NCI-H82 treated with DMSO at 0.1 percent for 48 hours (cell line): ENCODE measurements at regions not wholly inside any gene's neighbourhood (a gene's known extent, or its start where the extent isn't known, plus 50 kb on each side); places are given as distances from the start of the nearest gene placed in this dataset.
A peak's percentile ranks its signal among the peaks of the same experiment; 100 is the strongest.

Source experiments
- DNase-seq: peaks from one replicate; lab custom pipeline; 2025; ENCODE audit not compliant: unreplicated experiment; lab: John Stamatoyannopoulos, UW

GRCh38 chr14:61941421-61942150, 179.4 kb downstream of the SNAPC1 start:
- DNase-seq = no peak

GRCh38 chr14:61948376-61948775, 186.2 kb downstream of the SNAPC1 start:
- no peak for DNase-seq

DNA sequence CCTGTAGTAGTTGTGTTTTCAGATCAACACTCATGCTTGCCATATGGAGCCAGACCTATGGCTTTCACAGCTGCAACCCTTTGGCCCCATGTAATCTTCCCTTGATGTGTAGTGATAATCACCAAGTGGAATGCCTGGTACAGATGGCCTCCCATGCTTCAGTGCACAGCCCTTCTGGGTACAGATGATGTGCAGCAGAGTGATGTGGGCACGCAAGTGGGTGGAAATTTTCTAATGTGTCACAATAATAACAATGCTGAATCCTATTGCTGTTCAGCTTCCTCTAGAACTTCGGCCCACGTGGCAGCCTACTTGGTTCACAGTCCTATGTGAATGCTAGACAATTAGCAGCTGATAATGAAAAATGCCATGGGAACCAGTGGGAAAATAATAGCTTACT, 188.1 kb downstream of the SNAPC1 start:
- DNase-seq = peak; percentile 73

DNA sequence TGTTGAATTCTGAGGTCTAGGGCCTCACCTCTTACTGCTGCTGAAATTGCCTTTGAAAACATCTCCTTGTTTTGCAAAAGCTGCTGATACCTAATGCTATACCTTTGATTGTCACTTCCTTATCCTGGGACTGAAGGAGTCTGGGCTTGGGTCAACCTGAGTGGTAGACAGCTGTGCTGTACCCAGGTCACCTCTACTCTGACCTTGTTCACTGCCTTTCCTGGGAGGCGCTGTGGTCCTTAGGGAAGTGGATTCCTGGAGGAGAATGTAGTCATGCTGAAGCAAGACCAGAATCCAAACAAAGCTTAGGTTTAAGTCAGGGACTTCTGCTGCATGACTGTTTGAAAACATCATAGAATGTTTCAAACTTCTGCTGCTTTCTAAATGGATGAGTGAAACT, 191.4 kb downstream of the SNAPC1 start:
- no peak for DNase-seq

DNA sequence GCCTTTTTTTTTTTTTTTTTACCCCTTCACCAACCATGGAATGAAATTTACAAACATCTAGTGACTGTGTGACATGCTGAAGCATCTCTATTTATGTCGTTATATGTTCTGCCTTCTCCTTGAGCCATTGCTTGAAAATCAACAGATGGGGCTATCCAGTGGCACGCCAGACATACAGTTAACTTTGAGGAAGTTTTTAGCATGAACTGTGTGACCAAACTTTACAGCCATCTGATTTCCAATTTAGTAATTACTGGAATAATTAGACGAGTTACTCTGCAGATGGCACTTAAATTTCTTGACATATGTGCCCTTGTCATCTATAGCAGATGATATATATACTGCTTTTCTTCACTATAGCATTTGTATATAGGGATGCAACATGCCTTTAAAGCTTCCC, 192.1 kb downstream of the SNAPC1 start:
- DNase-seq = no peak

DNA sequence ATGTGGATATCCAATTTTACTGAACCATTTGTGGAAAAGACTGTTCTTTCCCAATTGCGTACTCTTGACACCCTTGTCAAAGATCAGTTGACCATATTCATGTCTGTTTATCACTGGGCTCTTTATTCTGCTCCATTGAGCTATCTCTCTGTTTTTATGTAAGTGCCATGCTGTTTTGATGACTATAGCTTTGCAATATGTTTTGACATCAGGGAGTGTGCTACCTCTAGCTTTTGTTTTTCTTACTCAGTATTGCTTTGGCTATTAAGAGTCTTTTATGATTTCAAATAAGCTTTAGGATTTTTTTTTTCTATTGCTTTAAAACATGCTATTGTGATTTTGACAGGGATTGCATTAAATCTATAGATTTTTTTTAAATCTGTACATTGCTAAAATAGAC, 194.3 kb downstream of the SNAPC1 start:
- no peak for DNase-seq

- no peak for DNase-seq
Measured at GRCh38 chr14:61959348-61959747, 197.1 kb downstream of the SNAPC1 start.

DNA sequence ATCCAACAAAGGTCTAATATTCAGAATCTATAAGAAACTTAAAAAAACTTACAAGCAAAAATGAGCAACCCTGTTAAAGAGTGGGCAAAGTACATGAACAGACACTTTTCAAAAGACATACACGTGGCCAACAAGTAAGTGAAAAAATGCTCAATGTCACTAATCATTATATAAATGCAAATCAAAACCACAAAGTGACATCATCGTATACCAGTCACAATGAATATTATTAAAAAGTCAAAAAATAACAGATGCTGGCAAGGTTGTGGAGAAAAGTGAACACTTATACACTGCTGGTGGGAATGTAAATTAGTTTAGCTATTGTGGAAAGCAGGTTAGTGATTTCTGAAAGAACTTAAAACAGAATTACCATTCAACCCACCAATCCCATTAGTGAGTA, 199.1 kb downstream of the SNAPC1 start:
- no peak for DNase-seq

DNA sequence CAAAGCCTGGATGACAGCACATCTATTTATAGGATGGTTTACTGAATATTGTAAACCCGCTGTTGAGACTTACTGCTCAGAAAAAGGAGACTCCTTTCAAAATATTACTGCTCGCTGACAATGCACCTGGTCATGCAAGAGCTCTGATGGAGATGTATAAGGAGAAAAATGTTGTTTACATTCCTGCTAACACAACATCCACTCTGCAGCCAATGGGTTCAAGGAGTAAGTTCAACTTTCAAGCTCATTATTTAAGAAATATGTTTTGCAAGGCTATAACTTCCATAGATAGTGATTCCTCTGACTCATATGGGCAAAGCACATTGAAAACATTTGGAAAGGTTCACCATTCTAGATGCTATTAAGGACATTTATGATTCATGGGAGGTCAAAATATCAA, 201.7 kb downstream of the SNAPC1 start:
- no peak for DNase-seq

GRCh38 chr14:61965030-61965745, 203.0 kb downstream of the SNAPC1 start:
- no peak for DNase-seq

DNA sequence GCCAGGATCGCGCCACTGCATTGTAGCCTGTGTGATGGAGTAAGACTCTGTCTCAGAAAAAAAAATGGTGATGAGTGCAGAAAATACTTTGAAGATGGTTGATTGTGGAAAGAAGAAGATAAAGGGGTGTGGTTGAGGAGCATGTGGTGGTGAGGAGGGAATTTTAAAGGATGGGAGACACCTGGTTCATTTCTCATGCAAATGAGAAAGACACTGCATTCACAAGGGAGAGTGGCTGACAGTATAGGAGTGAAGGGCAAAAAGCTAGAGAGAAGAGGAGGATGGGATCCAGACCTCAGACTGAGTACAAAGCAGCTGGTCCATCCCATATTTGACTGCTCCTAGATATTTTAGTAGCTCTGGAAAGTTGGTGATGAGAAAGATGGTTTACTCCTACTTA, 206.0 kb downstream of the SNAPC1 start:
- DNase-seq = no peak

- no peak for DNase-seq
Measured at GRCh38 chr14:61972711-61973110, 210.5 kb downstream of the SNAPC1 start.

GRCh38 chr14:61973981-61974380, 211.8 kb downstream of the SNAPC1 start:
- no peak for DNase-seq

GRCh38 chr14:61977217-61977616, 215.0 kb downstream of the SNAPC1 start:
- DNase-seq = no peak

GRCh38 chr14:61988240-61988639, 226.0 kb downstream of the SNAPC1 start:
- DNase-seq = no peak

DNA sequence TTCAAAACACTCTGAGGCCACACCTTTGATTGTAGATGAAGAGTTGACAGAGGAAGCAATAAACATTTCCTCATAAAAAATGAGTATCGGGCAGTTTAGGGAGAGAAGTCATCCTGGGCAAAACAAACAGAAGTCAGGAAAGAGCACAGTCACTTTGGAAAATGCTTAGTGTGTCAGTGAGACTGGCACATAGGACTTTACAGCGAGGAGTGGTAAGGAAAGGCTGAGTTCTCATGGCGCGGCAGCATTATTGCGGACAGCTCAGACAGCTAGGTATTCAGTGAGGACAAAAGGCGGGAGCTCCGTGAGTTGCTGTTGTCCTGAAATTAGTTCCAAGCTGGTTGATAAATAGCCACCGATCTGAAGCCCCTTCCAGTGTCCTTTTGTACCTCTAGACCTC, 229.9 kb downstream of the SNAPC1 start:
- no peak for DNase-seq

DNA sequence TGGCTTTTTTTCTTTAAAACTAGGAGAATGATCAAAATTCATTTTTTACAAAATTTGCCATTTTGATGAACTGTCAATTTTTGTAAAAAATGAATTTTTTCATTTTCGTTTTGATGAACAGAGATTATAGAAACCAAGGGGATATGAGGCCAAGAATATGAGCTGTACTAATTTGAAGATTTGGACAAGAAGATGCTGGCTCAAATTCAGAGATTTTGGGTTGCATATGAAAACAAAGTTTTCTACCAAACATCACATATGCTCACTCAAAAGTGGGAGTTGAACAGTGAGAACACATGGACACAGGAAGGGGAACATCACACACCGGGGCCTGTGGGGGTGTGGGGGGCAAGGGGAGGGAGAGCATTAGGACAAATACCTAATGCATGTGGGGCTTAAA, 230.7 kb downstream of the SNAPC1 start:
- DNase-seq = no peak

DNA sequence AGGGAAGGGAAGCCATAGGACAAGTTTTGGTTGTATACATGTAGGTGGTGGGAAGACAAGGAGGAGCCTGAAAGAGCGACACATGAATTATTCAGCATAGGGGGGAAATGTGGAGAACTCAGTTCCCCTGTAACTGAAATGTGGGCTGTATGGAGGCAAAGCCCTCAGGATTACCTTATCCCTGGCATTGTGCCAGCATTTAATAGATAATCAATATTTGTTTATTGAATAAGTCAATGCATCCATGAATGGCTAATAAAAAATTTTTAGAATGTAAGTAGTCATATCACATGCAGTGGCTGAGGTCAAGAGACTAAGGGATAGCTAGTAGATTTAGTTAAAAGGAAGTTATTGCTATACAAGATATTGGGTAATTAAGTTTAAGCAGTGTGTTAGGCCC, 232.4 kb downstream of the SNAPC1 start:
- no peak for DNase-seq

DNA sequence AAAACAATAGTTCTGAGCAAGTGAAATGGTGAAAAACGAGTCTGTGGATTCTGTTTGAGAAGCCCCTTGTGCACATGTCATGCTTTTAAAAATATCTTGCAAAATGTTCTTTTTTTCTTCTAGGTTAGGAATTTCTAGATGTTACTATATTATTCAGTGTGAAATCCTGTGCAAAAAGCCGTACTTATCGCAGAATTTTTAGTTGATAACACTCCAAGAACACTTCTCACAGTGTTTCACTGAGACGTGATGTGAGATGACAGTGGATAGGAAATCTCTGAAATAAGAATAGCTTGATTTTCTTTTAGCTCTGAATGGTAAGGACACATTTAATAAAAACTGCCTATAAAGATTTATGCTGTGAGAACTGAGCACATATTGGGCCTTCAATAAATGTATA, 234.5 kb downstream of the SNAPC1 start:
- no peak for DNase-seq

GRCh38 chr14:61997161-61997560, 234.9 kb downstream of the SNAPC1 start:
- DNase-seq = no peak

GRCh38 chr14:62001963-62002362, 239.7 kb downstream of the SNAPC1 start:
- no peak for DNase-seq

GRCh38 chr14:62002642-62003041, 240.4 kb downstream of the SNAPC1 start:
- no peak for DNase-seq

GRCh38 chr14:62003701-62004100, 241.5 kb downstream of the SNAPC1 start:
- DNase-seq = no peak
